T-helper 17 cell (primary cell): ENCODE measurements at regions not wholly inside any gene's neighbourhood (a gene's known extent, or its start where the extent isn't known, plus 50 kb on each side); places are given as distances from the start of the nearest gene placed in this dataset.
"Not testable (repeated sequence)": the region's sequence is repeated elsewhere in the genome, so short reads cannot be mapped to it uniquely, and the experiment has no call there.

Experiments
- ATAC-seq: fragments of 150-1000 bp; cut with Tn5 transposase; 2 replicates; pipeline ENCODE4 v1.10.0; 2021; ENCODE audit warnings: mild to moderate bottlenecking, moderate library complexity
- DNase-seq, 3 donors: peaks; one replicate each; pipeline versions ENCODE4 v3.0.0 to v3.0.0-alpha.2; 2020 to 2021
- H3K9me3 ChIP-seq: one replicate; pipeline ENCODE4 v1.7.0; 2013; ENCODE audit warnings: low read length, mild to moderate bottlenecking; ENCODE audit not compliant: control insufficient read depth, poor library complexity, severe bottlenecking
- H3K27ac Mint-ChIP-seq: one replicate; pipeline ENCODE4 v1.8.0; 2022; ENCODE audit warnings: mild to moderate bottlenecking, moderate library complexity, mixed read lengths
- H3K27me3 Mint-ChIP-seq: one replicate; pipeline ENCODE4 v1.8.0; 2022; ENCODE audit warnings: mixed read lengths
- H3K36me3 Mint-ChIP-seq: one replicate; pipeline ENCODE4 v1.8.0; 2022; ENCODE audit warnings: low read depth, mixed read lengths
- H3K4me1 Mint-ChIP-seq: one replicate; pipeline ENCODE4 v1.8.0; 2022; ENCODE audit warnings: mild to moderate bottlenecking, mixed read lengths
- H3K4me3 Mint-ChIP-seq: one replicate; pipeline ENCODE4 v1.8.0; 2022; ENCODE audit warnings: mild to moderate bottlenecking, moderate library complexity, mixed read lengths

GRCh38 chr1:238345837-238346236, 455.1 kb upstream of the ZP4 start:
- Mint-ChIP-seq H3K4me3 (no peak overlapping the region), H3K4me1 (no peaks in the 10 kb centered on the region), H3K36me3 (no peaks in the 10 kb centered on the region), H3K27ac (no peak overlapping the region), H3K27me3 (no peaks in the 10 kb centered on the region)
- DNase-seq: no peak
- ATAC-seq: no peak
- no peaks in the 10 kb centered on the region for H3K9me3 ChIP-seq

GRCh38 chr1:238343852-238344251, 453.1 kb upstream of the ZP4 start:
- no peak overlapping the region for H3K27ac Mint-ChIP-seq
- no peaks in the 10 kb centered on the region for H3K4me1 Mint-ChIP-seq
- H3K36me3 Mint-ChIP-seq: no peaks in the 10 kb centered on the region
- ATAC-seq (no peak), DNase-seq (no peak)
- H3K27me3 Mint-ChIP-seq: no peaks in the 10 kb centered on the region
- H3K4me3 Mint-ChIP-seq: no peak overlapping the region
- H3K9me3 ChIP-seq: no peaks in the 10 kb centered on the region

GRCh38 chr1:238341395-238341794, 450.7 kb upstream of the ZP4 start:
- no peaks in the 10 kb centered on the region for H3K9me3 ChIP-seq
- no peaks in the 10 kb centered on the region for H3K27me3 Mint-ChIP-seq
- H3K36me3 Mint-ChIP-seq: no peaks in the 10 kb centered on the region
- DNase-seq (no peak), ATAC-seq (no peak)
- H3K4me3 Mint-ChIP-seq: no peak overlapping the region
- no peaks in the 10 kb centered on the region for H3K4me1 Mint-ChIP-seq
- no peak overlapping the region for H3K27ac Mint-ChIP-seq

DNA sequence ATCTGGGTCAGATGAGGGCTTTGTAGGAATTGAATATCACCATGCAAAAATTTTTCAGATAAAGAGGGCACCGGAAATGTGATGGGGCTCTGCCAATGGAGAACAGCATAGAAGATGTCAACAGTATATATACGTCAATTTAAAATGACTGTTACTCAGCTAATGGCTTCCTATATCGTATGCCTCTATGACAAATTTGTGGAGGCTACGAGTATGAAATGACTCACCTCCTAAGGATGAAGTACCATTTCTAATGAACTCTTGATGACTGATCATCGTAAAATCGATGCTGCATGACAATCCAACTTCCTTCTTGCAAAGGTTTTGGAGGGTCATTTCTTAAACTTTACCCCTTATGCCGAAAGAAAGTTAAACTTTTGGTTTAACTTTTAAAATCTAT, 450.3 kb upstream of the ZP4 start:
- no peaks in the 10 kb centered on the region for H3K36me3 Mint-ChIP-seq
- H3K9me3 ChIP-seq: no peaks in the 10 kb centered on the region
- no peak overlapping the region for H3K4me3 Mint-ChIP-seq
- H3K27me3 Mint-ChIP-seq: no peaks in the 10 kb centered on the region
- DNase-seq: no peak
- no peaks in the 10 kb centered on the region for H3K4me1 Mint-ChIP-seq
- H3K27ac Mint-ChIP-seq: no peak overlapping the region
- no peak for ATAC-seq

DNA sequence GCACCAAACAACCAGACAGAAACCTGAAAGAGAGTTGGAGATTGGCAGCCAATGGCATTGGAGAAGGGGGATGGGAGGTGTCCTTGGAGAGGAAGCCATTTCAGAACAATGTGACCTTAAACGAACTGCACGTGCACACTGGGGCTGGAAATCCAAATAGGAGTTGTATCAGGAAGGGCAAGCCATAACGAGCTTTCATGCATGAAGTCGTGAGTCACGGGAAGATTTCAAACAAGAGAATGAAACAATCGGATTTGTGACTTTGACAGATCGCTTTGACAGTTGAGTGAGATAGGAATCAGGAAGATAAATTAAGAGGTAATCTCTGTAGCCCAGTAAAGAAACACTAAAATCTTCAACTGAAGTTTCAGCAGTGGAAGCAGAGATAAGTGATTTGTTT, 445.8 kb upstream of the ZP4 start:
- DNase-seq: no peak
- Mint-ChIP-seq H3K36me3 (no peaks in the 10 kb centered on the region), H3K4me3 (no peak overlapping the region), H3K27ac (no peak overlapping the region), H3K4me1 (no peaks in the 10 kb centered on the region), H3K27me3 (no peaks in the 10 kb centered on the region)
- no peak for ATAC-seq
- no peaks in the 10 kb centered on the region for H3K9me3 ChIP-seq

DNA sequence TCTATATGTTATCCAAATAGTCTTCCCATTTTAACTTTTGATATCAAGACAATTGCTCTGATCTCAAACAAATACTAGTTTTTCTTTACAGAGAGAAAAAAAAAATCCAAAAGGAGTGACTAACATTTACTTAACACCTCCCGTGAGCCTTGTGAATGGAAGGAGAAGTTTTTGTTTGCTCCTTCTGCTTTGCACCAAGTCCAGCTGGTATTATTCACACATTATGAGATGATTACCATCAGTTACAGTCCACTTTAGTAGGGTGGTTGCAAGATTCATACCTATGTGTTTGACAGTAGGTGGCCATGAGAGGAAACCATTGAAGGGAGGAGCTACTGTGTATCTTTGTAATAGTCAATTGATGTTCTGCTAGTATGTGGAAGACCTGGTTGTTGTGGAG, 443.4 kb upstream of the ZP4 start:
- Mint-ChIP-seq H3K36me3 (no peaks in the 10 kb centered on the region), H3K4me3 (no peak overlapping the region), H3K27me3 (no peaks in the 10 kb centered on the region), H3K4me1 (no peaks in the 10 kb centered on the region), H3K27ac (no peak overlapping the region)
- ATAC-seq (no peak), DNase-seq (no peak)
- no peaks in the 10 kb centered on the region for H3K9me3 ChIP-seq

- no peak for ATAC-seq
- no peak for DNase-seq
Measured at GRCh38 chr1:238331557-238331956, 440.8 kb upstream of the ZP4 start.

DNA sequence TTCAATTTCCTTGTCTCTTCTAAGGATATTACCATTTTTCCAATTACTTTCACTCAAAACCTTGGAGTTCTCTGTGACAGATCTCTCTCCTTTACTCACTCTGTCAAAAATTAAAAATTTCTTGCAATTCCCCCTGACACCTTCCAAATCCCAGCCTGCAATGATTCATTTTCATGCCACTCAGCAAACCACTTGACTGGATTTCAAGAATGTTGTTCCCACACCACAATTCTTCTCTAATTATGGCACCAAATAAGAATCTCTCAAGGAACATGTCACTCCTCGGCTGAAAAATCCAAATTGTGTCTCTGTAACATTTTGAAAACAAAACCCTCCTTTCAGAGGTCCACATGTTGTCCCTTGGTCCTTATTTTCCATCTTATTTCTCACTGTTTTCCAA, 438.9 kb upstream of the ZP4 start:
- Mint-ChIP-seq H3K4me1 (no peaks in the 10 kb centered on the region), H3K36me3 (no peaks in the 10 kb centered on the region), H3K27ac (no peak overlapping the region), H3K4me3 (no peak overlapping the region), H3K27me3 (no peaks in the 10 kb centered on the region)
- DNase-seq (no peak), ATAC-seq (no peak)
- H3K9me3 ChIP-seq: no peaks in the 10 kb centered on the region

More at GRCh38 chr1:238331557-238331956, 440.8 kb upstream of the ZP4 start:
- Mint-ChIP-seq H3K4me3 (no peak overlapping the region), H3K27me3 (no peaks in the 10 kb centered on the region), H3K4me1 (no peaks in the 10 kb centered on the region), H3K27ac (no peak overlapping the region), H3K36me3 (no peaks in the 10 kb centered on the region)
- H3K9me3 ChIP-seq: no peaks in the 10 kb centered on the region

DNA sequence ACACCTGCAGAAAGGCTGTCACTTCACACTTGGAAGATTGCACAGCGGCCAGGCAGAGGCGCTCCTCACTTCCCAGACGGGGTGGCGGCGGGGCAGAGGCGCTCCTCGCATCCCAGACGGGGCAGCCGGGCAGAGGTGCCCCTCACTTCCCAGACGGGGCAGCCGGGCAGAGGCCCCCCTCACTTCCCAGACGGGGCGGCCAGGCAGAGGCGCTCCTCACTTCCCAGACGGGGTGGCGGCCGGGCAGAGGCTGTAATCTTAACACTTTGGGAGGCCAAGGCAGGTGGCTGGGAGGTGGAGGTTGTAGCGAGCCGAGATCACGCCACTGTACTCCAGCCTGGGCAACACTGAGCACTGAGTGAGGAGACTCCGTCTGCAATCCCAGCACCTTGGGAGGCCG, 436.3 kb upstream of the ZP4 start:
- not testable (repeated sequence) for H3K9me3 ChIP-seq, H3K4me1 Mint-ChIP-seq, H3K36me3 Mint-ChIP-seq, H3K27me3 Mint-ChIP-seq, H3K4me3 Mint-ChIP-seq, ATAC-seq, DNase-seq, H3K27ac Mint-ChIP-seq

DNA sequence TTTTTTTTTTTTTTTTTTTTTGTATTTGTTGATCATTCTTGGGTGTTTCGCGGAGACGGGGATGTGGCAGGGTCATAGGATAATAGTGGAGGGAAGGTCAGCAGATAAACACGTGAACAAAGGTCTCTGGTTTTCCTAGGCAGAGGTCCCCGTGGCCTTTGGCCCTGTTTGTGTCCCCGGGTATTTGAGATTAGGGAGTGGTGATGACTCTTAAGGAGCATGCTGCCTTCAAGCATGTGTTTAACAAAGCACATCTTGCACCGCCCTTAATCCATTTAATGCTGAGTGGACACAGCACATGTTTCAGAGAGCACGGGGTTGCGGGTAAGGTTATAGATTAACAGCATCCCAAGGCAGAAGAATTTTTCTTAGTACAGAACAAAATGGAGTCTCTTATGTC, 435.8 kb upstream of the ZP4 start:
- not testable (repeated sequence) for DNase-seq, H3K36me3 Mint-ChIP-seq, H3K4me3 Mint-ChIP-seq, ATAC-seq, H3K27ac Mint-ChIP-seq, H3K27me3 Mint-ChIP-seq, H3K4me1 Mint-ChIP-seq, H3K9me3 ChIP-seq

GRCh38 chr1:238324211-238324864, 433.6 kb upstream of the ZP4 start:
- H3K9me3 ChIP-seq: no peaks in the 10 kb centered on the region
- no peak for DNase-seq
- H3K27ac Mint-ChIP-seq: no peak overlapping the region
- H3K27me3 Mint-ChIP-seq: no peaks in the 10 kb centered on the region
- H3K4me3 Mint-ChIP-seq: no peak overlapping the region
- no peaks in the 10 kb centered on the region for H3K4me1 Mint-ChIP-seq
- no peak for ATAC-seq
- no peaks in the 10 kb centered on the region for H3K36me3 Mint-ChIP-seq

- no peak overlapping the region for H3K4me3 Mint-ChIP-seq
- no peak overlapping the region for H3K27ac Mint-ChIP-seq
- ATAC-seq (no peak), DNase-seq (no peak)
- H3K27me3 Mint-ChIP-seq: no peaks in the 10 kb centered on the region
- H3K9me3 ChIP-seq: no peaks in the 10 kb centered on the region
- no peaks in the 10 kb centered on the region for H3K36me3 Mint-ChIP-seq
- no peaks in the 10 kb centered on the region for H3K4me1 Mint-ChIP-seq
Measured at GRCh38 chr1:238323490-238323889, 432.8 kb upstream of the ZP4 start.

DNA sequence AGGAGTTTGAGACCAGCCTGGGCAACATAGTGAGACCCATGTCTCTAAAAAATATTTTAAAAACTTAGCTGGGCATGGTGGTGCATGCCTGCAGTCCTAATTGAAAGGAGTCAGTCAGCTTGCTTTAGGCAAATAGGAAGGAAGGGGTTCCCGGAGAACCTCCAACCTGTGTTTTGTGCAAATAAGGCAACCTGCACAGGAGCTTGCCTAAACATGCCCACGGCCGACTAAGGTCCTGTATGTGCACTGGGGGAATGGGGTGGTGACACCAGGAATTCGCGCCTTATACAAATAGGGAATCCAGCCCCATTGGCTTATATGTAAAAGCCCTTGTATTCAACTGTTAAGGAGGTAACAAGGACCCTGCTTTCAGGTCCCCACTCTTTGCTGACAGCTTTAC, 429.2 kb upstream of the ZP4 start:
- Mint-ChIP-seq H3K27me3 (no peaks in the 10 kb centered on the region), H3K4me1 (no peaks in the 10 kb centered on the region), H3K4me3 (no peak overlapping the region), H3K27ac (no peak overlapping the region), H3K36me3 (no peaks in the 10 kb centered on the region)
- DNase-seq (no peak), ATAC-seq (no peak)
- no peaks in the 10 kb centered on the region for H3K9me3 ChIP-seq

DNA sequence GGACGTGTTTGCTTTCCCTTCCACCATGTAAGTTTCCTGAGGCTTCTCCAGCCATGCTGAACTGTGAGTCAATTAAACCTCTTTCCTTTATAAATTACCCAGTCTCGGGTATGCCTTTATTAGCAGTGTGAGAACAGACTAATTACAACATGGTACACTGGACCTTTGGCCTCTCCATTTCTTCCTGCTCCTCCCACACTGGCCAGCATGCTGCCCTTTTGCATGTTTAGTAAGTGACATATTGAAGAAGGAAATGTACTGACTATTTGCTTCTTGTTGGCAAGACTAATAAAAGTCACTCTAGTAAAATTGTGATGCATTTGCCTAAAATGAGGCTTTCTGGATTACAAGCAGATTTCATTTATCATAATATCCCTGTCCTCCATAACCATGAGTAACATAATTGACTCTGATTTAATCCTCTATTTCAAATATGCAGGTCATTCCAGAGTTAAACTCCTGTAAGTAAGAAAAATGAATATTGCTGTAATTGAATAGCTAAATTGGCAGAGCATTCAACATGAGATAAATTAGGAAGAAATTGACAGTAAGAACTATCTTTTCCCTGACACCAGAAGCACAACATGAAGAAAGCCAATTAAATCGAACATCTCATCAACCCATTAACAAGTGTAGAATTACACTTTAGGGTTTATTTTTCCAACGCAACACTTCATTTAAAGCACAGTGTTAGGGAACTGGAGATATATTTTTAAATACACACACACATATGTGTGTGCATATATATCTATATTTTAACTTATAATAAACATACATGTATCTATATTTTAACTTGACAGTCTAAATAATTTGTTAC, 427.8 kb upstream of the ZP4 start:
- Mint-ChIP-seq H3K4me1 (no peaks in the 10 kb centered on the region), H3K4me3 (no peak overlapping the region), H3K27me3 (no peaks in the 10 kb centered on the region), H3K36me3 (no peaks in the 10 kb centered on the region), H3K27ac (no peak overlapping the region)
- DNase-seq (no peak), ATAC-seq (no peak)
- no peaks in the 10 kb centered on the region for H3K9me3 ChIP-seq
